OCI-LY3 (cell line): ENCODE measurements at regions not wholly inside any gene's neighbourhood (a gene's known extent, or its start where the extent isn't known, plus 50 kb on each side); places are given as distances from the start of the nearest gene placed in this dataset.

Experiments
- H2AFZ ChIP-seq: fragments of 200-600, 300-600 bp; shearing (Covaris generic); 2 replicates; pipeline ENCODE4 v1.6.0; 2014; ENCODE audit warnings: antibody characterized with exemption, low read depth, low read length
- H3K27ac ChIP-seq: fragments of 200-600, 300-600 bp; sonication (generic); 2 replicates; pipeline ENCODE4 v1.5.1; 2014; ENCODE audit warnings: mild to moderate bottlenecking, low read length, moderate library complexity, mixed read lengths
- H3K27me3 ChIP-seq: fragments of 200-600, 300-600 bp; sonication (generic); 2 replicates; pipeline ENCODE4 v1.6.1; 2014; ENCODE audit warnings: low read depth, low read length, mixed read lengths
- H3K36me3 ChIP-seq: fragments of 200-600, 300-600 bp; sonication (generic); replicated peaks from 2 replicates; pipeline ENCODE3; 2014; ENCODE audit warnings: low read depth, low read length, mixed read lengths
- H3K4me1 ChIP-seq: fragments of 300-600, 200-600 bp; sonication (generic); 2 replicates; pipeline ENCODE4 v1.6.1; 2014; ENCODE audit warnings: low read length, mixed read lengths
- H3K4me2 ChIP-seq: fragments of 200-600, 300-600 bp; sonication (generic); 2 replicates; pipeline ENCODE4 v1.6.1; 2014; ENCODE audit warnings: low read length, mixed read lengths
- H3K4me3 ChIP-seq: fragments of 300-600, 200-600 bp; sonication (generic); 2 replicates; pipeline ENCODE4 v1.5.1; 2014; ENCODE audit warnings: antibody characterized with exemption, mild to moderate bottlenecking, low read length, moderate library complexity
- H3K79me2 ChIP-seq: fragments of 300-600, 200-600 bp; shearing (Covaris generic); 2 replicates; pipeline ENCODE4 v1.6.1; 2014; ENCODE audit warnings: mild to moderate bottlenecking, low read length, mixed read lengths
- H3K9ac ChIP-seq: fragments of 300-600, 200-600 bp; shearing (Covaris generic); 2 replicates; pipeline ENCODE4 v1.6.0; 2014; ENCODE audit warnings: mild to moderate bottlenecking, low read length, moderate library complexity
- H3K9me3 ChIP-seq: fragments of 200-600, 300-600 bp; shearing (Covaris generic); 2 replicates; pipeline ENCODE4 v1.6.1; 2014; ENCODE audit warnings: low read length, mixed read lengths; ENCODE audit not compliant: insufficient read depth
- H4K20me1 ChIP-seq: fragments of 200-600, 300-600 bp; sonication (generic); 2 replicates; pipeline ENCODE4 v1.6.1; 2016; ENCODE audit warnings: low read length, mixed read lengths; ENCODE audit not compliant: insufficient read depth
- EZH2phosphoT487 ChIP-seq: fragments of 200-600 bp; shearing (Covaris generic); IDR thresholded peaks from 2 replicates; pipeline ENCODE4 v1.6.1; 2018; ENCODE audit warnings: antibody characterized with exemption, mixed run types, low read depth
- TF ChIP-seq, protein P1 (sequence below): fragments of 200-600, 300-600 bp; sonication (generic); IDR thresholded peaks from 2 replicates; pipeline ENCODE4 v1.5.1; 2014; ENCODE audit warnings: antibody characterized with exemption, low read length, low read depth

DNA sequence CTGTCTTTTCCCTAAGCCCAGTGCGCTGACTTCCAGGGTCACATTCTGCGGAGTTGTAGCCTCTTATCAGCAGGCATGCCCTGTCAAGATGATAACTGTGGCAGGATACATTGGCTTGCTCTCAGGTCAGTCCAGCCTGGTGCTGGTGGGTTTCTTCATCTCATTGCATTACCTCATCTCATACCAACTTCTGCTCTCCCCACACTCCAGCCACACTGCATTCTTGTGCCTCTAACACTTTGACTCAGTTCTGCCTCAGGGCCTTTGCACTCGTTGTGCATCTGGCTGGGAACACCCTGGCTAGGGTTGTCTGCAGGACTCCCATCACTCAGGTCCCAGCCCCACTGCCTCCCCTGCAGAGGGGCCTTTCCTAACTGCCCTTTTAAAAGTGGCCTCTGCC is 110.3 kb upstream of the BACH2 start:
- H3K27me3 ChIP-seq = 0 out of 2 replicates have a peak, but pooled peaks cover 3% of the 10 kb centered on the region
- H3K9ac ChIP-seq = no peak overlapping the region
- no peak overlapping the region for H3K4me2 ChIP-seq

DNA sequence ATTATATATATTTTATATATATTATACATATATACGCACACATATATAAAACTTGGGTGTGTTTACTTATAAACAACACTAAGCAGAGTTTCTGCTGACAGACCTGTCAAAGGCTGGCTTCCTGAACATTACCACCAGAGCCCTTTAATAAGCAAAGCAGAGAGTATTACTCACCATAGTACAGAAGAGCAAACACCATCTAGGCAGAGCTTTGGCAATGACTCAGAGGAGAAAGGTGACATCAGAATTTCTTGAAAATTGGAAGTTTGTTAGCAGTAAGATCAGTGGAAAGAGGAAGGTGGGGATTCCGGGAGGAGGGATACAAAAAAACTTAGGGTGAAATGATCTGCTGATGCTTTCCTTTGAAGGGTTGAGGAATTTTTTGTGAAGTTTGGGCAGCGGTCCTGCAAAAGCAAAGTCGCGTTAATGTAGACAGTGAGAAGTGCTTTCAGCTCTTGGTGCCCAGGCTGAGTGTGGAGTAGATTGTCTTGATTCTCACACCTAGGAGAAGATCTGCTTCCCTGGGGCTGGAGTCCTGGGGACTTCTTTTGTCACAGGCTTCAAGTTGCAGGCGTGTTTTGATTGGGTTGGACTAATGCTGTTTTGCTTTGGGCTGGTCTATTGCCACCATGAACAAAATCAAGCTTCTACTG is 109.6 kb upstream of the BACH2 start:
- no peak overlapping the region for H3K4me2 ChIP-seq
- no peaks in the 10 kb centered on the region for H3K9me3 ChIP-seq

More for the DNA sequence above, 110.3 kb upstream of the BACH2 start:
- H4K20me1 ChIP-seq = no peaks in the 10 kb centered on the region
- no peaks in the 10 kb centered on the region for H3K79me2 ChIP-seq
- H3K4me3 ChIP-seq = no peak overlapping the region
- H3K27ac ChIP-seq = no peak overlapping the region
- peaks cover 23% of the 10 kb centered on the region for H3K4me1 ChIP-seq
- no peaks in the 10 kb centered on the region for H3K9me3 ChIP-seq
- H2AFZ ChIP-seq = no peak overlapping the region
- TF ChIP-seq, protein P1, sequence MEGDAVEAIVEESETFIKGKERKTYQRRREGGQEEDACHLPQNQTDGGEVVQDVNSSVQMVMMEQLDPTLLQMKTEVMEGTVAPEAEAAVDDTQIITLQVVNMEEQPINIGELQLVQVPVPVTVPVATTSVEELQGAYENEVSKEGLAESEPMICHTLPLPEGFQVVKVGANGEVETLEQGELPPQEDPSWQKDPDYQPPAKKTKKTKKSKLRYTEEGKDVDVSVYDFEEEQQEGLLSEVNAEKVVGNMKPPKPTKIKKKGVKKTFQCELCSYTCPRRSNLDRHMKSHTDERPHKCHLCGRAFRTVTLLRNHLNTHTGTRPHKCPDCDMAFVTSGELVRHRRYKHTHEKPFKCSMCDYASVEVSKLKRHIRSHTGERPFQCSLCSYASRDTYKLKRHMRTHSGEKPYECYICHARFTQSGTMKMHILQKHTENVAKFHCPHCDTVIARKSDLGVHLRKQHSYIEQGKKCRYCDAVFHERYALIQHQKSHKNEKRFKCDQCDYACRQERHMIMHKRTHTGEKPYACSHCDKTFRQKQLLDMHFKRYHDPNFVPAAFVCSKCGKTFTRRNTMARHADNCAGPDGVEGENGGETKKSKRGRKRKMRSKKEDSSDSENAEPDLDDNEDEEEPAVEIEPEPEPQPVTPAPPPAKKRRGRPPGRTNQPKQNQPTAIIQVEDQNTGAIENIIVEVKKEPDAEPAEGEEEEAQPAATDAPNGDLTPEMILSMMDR = no peak
- TF ChIP-seq EZH2phosphoT487 = no peak
- no peaks in the 10 kb centered on the region for H3K36me3 ChIP-seq

DNA sequence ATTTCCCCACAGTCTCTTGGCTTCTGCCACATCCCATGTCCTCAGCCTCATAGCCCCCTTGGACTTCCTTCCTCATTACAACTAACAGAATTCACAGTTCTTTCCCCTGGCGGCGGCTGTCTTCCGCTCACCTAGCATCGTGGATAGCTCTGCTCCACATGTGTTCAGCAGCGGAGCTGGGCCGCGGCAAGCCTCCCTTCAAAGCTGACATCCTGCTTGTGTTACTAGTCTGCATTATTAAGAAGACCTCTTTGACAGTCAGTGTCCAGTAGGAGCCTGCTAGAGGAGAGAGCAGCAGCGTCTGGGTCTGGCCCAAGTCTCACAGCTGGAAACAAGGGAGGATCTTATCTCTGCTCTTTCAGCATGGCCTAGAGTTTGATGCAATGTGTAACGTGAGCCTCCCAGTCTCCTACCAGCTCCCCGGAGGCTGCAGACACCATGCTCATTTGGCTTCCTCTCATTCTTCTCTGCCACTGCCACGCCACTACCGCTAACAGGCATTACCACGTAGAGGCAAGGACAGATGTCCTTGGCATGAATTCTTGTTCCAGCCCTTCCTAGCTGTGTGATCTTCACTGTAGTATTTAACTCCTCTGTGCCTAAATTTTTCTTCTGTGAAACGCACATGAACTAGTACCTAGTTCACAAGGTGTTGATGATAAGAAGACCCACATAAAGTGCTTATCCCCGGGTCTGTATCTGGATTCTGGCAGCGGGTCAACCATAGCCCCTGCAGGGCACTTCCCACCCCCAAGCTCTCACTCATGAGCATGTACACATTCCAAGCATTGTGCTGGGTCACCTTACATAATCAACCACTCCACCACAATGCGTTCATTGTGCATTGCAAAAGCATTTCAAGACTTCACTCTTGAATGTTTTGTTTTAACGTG is 107.1 kb upstream of the BACH2 start:
- TF ChIP-seq, protein P1 = no peak
- TF ChIP-seq EZH2phosphoT487 = no peak
- H3K9ac ChIP-seq = no peak overlapping the region
- no peaks in the 10 kb centered on the region for H4K20me1 ChIP-seq
- peaks cover 7% of the 10 kb centered on the region; the same call in 1 of the 2 replicates for H3K27me3 ChIP-seq
- H3K4me3 ChIP-seq = no peak overlapping the region
- H3K79me2 ChIP-seq = no peaks in the 10 kb centered on the region
- H3K9me3 ChIP-seq = no peaks in the 10 kb centered on the region
- H3K27ac ChIP-seq = no peak overlapping the region
- peaks cover 1% of the 10 kb centered on the region; the same call in 1 of the 2 replicates for H3K4me1 ChIP-seq
- no peak overlapping the region for H2AFZ ChIP-seq
- H3K4me2 ChIP-seq = no peak overlapping the region
- H3K36me3 ChIP-seq = no peaks in the 10 kb centered on the region

More for the DNA sequence above, 109.6 kb upstream of the BACH2 start:
- no peaks in the 10 kb centered on the region for H4K20me1 ChIP-seq
- H3K9ac ChIP-seq = no peak overlapping the region
- no peak overlapping the region for H3K27ac ChIP-seq
- 0 out of 2 replicates have a peak, but pooled peaks cover 7% of the 10 kb centered on the region for H3K27me3 ChIP-seq
- H3K36me3 ChIP-seq = no peaks in the 10 kb centered on the region
- H3K4me3 ChIP-seq = no peak overlapping the region
- TF ChIP-seq EZH2phosphoT487 = no peak
- TF ChIP-seq, protein P1 = no peak
- H3K79me2 ChIP-seq = no peaks in the 10 kb centered on the region
- H2AFZ ChIP-seq = no peak overlapping the region
- H3K4me1 ChIP-seq = peaks cover 17% of the 10 kb centered on the region

DNA sequence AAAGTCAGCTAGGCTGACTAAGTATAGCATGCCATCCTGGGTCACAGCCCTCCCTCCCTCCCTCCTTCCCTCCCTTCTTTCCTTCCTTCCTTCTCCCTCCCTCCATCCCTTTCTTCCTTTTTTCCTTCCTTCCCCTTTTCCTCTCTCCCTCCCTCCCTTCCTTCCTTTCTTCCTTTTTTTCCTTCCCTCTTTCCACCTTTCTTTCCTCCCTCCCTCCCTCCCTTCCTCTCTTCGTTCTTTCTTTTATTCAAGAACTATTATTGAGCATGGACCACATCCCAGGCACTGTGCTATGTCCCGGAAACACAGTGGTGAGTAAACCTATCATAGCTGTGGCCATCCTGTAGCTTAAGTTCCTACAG is 106.2 kb upstream of the BACH2 start:
- Histone ChIP-seq H4K20me1 (no peaks in the 10 kb centered on the region), H3K79me2 (no peaks in the 10 kb centered on the region), H3K27me3 (peaks cover 7% of the 10 kb centered on the region; the same call in 1 of the 2 replicates), H3K4me2 (no peak overlapping the region), H3K4me1 (peaks cover 9% of the 10 kb centered on the region), H3K9me3 (no peaks in the 10 kb centered on the region), H3K36me3 (no peaks in the 10 kb centered on the region), H2AFZ (no peak overlapping the region), H3K27ac (no peak overlapping the region), H3K4me3 (no peak overlapping the region), H3K9ac (no peak overlapping the region)
- TF ChIP-seq, protein P1 = no peak
- no peak for TF ChIP-seq EZH2phosphoT487
